IPS DF 6.9 (cell line): ENCODE measurements at regions not wholly inside any gene's neighbourhood (a gene's known extent, or its start where the extent isn't known, plus 50 kb on each side); places are given as distances from the start of the nearest gene placed in this dataset.

Experiments
- DNase-seq: peaks from one replicate; pipeline ENCODE4 v3.0.0-alpha.2; 2013; ENCODE audit warnings: low read depth, low spot score
- H3K27ac ChIP-seq: one replicate; pipeline ENCODE4 v1.5.1; 2013; ENCODE audit warnings: low read length, control low read depth
- H3K27me3 ChIP-seq: 2 replicates; pipeline ENCODE4 v1.6.1; 2013; ENCODE audit warnings: mild to moderate bottlenecking, low read length; ENCODE audit not compliant: control insufficient read depth, insufficient read depth
- H3K36me3 ChIP-seq: 2 replicates; pipeline ENCODE4 v1.6.1; 2013; ENCODE audit warnings: low read length; ENCODE audit not compliant: control insufficient read depth, insufficient read depth
- H3K4me1 ChIP-seq: 2 replicates; pipeline ENCODE4 v1.6.1; 2013; ENCODE audit warnings: low read length; ENCODE audit not compliant: control insufficient read depth, insufficient read depth
- H3K4me3 ChIP-seq: 2 replicates; pipeline ENCODE4 v1.5.1; 2013; ENCODE audit warnings: mild to moderate bottlenecking, low read length
- H3K9me3 ChIP-seq: 2 replicates; pipeline ENCODE4 v1.6.1; 2013; ENCODE audit warnings: low read length, inconsistent platforms; ENCODE audit not compliant: control insufficient read depth, insufficient read depth
- WGBS: extraction: QIAGEN DNeasy Blood & Tissue Kit; methylation state at CpG from one replicate; pipeline ENCODE4 v1.1.7; 2013; ENCODE audit warnings: mixed read lengths, missing lambda C conversion rate; ENCODE audit not compliant: insufficient read length, insufficient coverage; 5-methylcytosine and 5-hydroxymethylcytosine counted together

DNA sequence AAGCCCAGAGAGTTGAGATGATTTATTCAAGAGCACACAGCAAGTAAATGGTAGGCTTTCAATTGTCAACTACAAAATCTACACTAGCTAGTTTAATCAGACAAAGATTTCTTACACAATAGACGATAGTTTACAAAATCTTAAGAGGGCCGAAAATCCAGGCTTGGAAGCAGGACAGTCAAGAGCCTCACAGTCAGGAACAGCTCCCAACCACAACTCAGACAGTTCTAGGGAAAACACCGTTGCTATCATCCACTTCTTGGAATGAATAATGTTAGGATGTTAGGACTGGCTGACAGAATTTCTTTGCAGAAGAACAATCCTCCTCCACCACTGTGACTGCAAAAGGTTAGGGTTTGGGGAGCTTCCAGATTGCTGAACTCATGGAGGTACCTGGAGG is 290.8 kb upstream of the ZPLD1 start:
- H3K27me3 ChIP-seq = no peaks in the 10 kb centered on the region
- WGBS = no CpG with 5 or more reads among the region's 3 CpGs
- no peaks in the 10 kb centered on the region for H3K4me1 ChIP-seq
- DNase-seq = no peak
- H3K27ac ChIP-seq = no peak overlapping the region
- H3K9me3 ChIP-seq = no peaks in the 10 kb centered on the region
- no peaks in the 10 kb centered on the region for H3K36me3 ChIP-seq
- H3K4me3 ChIP-seq = no peak overlapping the region

DNA sequence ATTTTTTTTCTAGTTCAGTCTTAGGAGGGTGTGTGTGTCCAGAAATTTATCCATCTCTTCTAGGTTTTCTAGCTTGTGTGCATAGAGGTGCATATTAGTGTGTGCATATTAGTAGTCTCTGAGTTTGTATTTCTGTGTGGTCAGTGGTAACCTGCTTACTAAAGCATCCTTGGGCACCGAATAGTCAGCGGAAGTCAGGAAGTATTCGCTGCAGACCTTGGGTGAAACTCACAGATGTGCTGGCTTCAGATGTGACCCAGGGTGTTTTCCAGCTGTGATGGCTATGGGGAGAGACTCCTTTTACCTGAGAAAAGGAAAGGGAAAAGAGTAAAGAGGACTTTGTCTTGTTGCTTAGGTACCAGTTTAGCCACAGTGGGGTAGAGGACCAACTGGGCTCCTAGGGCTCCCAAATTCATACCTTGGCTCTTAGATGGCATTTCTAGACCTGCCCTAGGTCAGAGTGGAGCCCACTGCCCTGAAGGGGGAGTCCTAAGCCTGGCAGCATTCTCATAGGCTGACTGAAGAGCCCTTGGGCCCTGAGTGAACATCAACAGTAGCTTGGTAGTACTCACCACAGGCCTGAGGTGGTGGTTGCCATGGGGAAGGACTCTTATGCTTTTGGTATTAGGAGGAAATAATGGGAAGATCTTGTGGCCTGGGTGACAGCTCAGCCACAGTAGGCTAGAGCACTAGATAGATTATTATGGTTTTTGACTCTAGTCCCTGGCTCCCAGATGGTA is 286.0 kb upstream of the ZPLD1 start:
- no peak overlapping the region for H3K4me3 ChIP-seq
- no CpG with 5 or more reads among the region's 3 CpGs for whole genome bisulfite sequencing
- H3K9me3 ChIP-seq = no peaks in the 10 kb centered on the region
- DNase-seq = no peak
- H3K27me3 ChIP-seq = no peaks in the 10 kb centered on the region
- H3K27ac ChIP-seq = no peak overlapping the region
- no peaks in the 10 kb centered on the region for H3K36me3 ChIP-seq
- no peaks in the 10 kb centered on the region for H3K4me1 ChIP-seq

DNA sequence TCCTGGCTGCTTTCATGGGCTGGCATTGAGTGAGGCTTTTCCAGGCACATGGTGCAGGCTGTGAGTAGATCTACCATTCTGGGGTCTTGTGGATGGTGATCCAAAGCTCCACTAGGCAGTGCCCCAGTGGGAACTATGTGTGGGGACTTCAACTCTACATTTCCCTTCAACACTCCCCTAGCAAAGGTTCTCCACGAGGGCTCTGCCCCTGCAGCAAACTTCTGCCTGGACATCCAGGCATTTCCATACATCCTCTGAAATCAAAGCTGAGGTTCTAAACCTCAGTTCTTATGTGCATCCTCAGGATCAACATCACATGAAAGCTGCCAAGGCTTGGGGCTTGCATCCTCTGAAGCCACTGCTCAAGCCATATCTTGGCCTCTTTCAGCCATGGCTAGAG is 282.9 kb upstream of the ZPLD1 start:
- Histone ChIP-seq H3K27ac (no peak overlapping the region), H3K9me3 (no peaks in the 10 kb centered on the region), H3K4me3 (no peak overlapping the region), H3K36me3 (no peaks in the 10 kb centered on the region), H3K27me3 (no peaks in the 10 kb centered on the region), H3K4me1 (no peaks in the 10 kb centered on the region)
- DNase-seq = no peak
- WGBS = no CpG with 5 or more reads among the region's 1 CpG

DNA sequence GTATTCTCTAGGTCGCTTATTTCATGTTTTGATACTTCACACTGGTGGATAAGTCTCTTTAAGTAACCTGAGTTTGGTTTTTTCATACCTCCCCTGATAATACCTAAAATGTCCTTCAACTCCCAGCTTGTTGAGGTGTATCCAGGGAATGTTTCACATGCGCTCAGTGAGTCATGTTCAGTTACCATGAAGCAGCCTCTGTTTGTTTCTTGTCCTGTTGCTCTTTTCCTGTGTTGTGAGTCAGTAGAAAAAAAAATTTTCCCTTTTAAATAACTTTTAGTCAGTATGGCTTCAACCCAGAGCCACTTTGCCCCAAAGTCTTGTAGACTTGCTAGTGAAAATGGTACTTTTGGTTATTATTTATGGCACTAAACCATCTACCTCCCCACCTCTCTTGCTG is 278.4 kb upstream of the ZPLD1 start:
- Histone ChIP-seq H3K4me1 (no peaks in the 10 kb centered on the region), H3K27me3 (no peaks in the 10 kb centered on the region), H3K4me3 (no peak overlapping the region), H3K27ac (no peak overlapping the region), H3K9me3 (no peaks in the 10 kb centered on the region), H3K36me3 (no peaks in the 10 kb centered on the region)
- WGBS = no CpG with 5 or more reads among the region's 2 CpGs
- DNase-seq = no peak

DNA sequence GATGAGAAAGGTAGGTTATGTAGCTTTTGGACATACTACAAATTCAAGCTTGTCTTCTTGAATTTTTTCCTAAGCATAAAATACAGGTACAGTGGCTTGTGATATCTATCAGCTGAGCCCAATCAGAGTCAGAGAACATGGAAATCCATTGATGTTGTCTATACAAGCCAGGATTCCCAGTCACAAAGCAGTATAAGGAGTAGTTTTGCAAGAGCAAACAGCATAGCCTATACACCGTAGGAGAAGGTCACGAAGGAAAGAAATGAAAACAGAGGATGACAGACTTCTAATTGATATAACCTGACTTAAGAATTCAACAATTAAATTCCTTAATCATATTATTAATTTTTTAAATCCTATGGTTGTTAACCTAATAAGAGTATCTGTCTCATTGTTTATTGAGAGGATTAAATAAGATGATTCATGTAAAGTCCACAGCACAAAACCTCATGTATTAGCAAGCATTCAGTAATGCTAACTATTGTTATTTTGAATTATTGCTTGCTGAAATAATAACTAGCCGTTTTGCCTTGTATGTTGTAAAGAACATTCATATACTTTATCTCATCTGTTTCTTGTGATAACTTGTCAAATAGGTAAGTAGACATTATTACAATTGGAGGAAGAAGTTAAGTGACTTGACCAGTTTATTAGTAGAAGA is 276.6 kb upstream of the ZPLD1 start:
- no CpG with 5 or more reads among the region's 3 CpGs for WGBS
- H3K27ac ChIP-seq = no peak overlapping the region
- no peak for DNase-seq
- H3K9me3 ChIP-seq = no peaks in the 10 kb centered on the region
- H3K36me3 ChIP-seq = no peaks in the 10 kb centered on the region
- no peaks in the 10 kb centered on the region for H3K27me3 ChIP-seq
- no peak overlapping the region for H3K4me3 ChIP-seq
- no peaks in the 10 kb centered on the region for H3K4me1 ChIP-seq

DNA sequence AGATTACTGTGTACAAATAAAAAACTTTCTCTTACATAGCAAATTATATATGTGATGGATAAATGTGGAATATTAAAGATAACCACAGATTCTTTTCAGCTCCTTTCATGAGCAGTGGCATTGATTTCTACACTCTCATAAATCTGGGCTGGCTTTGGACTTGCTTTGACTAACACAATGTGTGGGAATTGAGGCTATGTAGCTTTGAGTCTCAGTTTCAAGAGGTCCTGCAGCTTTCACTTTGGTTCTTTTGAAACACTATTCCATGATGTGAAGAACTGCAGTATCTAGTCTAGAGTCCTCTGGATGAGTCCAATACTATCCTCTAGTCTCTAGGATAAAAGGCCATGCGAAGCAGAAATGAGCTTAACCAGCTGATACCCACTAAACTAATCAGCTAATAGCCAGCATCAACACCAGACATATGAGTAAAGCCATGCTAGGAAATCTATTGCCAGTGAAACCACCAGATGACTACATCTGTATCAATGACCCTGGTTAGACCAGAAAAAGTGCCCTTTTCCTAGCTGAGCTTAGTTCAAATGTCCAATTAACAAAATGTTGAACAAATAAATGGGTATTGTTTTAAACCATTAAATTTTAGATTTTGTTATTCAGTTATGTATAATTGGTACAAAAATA is 274.9 kb upstream of the ZPLD1 start:
- H3K9me3 ChIP-seq = no peaks in the 10 kb centered on the region
- H3K27ac ChIP-seq = no peak overlapping the region
- no peaks in the 10 kb centered on the region for H3K36me3 ChIP-seq
- no peaks in the 10 kb centered on the region for H3K4me1 ChIP-seq
- no peak for DNase-seq
- no peak overlapping the region for H3K4me3 ChIP-seq
- no CpG with 5 or more reads among the region's 1 CpG for WGBS
- H3K27me3 ChIP-seq = no peaks in the 10 kb centered on the region

DNA sequence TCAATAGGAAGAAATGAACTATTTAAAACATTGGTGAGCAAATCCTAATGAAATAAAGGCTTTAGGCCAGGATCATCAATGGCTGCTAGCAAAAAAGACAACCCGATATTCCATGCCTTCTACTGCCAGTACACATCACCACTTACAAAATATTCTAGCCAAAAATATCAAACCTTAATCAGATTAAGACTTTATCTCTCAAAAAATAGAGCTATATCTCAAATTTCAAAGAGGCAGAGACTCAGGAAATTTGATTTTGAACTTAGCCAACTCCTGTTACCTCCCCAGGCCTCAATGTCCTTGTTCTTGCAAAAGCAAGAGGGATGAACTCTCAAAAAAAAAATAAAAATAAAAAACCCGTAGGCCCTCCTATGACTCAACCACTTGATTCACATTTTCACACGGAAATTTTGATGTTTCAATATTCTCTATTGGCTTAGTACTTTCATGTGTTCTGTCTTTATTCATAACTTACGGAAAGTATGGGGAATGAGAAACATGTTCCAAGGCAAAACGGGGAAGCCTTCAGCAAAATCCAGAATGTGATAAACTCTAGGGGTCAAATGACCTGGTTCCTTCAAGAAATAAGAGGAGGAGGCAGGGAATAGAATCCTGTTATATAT is 273.3 kb upstream of the ZPLD1 start:
- Histone ChIP-seq H3K9me3 (no peaks in the 10 kb centered on the region), H3K4me3 (no peak overlapping the region), H3K27ac (no peak overlapping the region), H3K27me3 (no peaks in the 10 kb centered on the region), H3K4me1 (no peaks in the 10 kb centered on the region), H3K36me3 (no peaks in the 10 kb centered on the region)
- DNase-seq = no peak
- no CpG with 5 or more reads among the region's 5 CpGs for WGBS

DNA sequence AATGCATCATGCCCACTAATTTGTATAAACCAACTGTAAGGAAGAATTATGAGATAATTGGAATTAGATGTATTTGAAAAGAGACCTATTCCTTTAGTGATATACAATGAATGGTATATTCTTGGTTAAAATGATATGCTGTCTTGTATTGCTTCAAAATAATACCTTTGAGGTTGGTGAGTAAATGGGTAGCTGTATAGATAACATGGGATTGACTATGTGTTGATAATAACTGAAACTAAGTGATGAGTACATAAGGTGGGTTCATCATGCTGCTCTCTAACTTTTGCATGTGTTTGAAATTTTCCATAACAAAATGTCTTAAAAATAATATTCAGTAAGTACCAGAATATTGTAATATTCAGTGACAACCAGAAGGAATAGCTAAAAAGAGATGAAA is 272.6 kb upstream of the ZPLD1 start:
- Histone ChIP-seq H3K36me3 (no peaks in the 10 kb centered on the region), H3K4me3 (no peak overlapping the region), H3K4me1 (no peaks in the 10 kb centered on the region), H3K9me3 (no peaks in the 10 kb centered on the region), H3K27me3 (no peaks in the 10 kb centered on the region), H3K27ac (no peak overlapping the region)
- DNase-seq = no peak

DNA sequence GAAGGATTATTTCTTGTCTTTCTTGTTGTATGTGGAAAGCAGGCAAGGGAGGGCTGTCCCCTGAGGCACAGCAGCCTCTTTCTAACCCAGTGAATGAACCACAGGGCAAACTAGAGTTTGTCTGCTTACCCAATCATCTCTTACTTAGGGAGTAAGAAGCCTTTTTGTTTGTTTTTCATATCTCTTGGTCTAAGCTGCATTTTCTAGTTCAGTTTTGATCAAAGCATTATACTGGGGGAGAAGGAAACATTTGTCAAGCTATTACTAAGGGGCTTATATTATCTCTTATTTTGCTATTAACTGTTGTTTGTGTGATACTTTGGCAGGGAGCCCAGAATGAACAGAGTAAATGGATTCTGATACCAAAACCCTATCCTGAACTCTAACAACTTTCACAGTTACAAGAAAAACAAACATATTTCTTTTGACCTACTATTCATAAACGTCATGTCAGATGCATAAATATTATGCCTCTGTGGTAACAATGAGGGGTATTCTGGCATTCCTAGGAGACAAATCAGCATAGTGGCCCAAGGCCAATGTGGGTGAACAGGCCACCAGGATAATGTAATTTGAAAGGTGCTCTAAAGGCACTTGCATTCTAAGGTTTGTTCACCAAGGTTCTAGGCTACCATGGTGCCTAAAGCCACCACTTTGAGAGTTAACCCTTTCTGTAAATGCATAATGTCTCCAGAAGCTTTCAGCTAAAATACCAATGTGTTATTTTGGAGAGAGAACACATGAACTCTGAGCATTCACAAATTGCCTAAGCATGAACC is 271.6 kb upstream of the ZPLD1 start:
- no peak overlapping the region for H3K27ac ChIP-seq
- no peaks in the 10 kb centered on the region for H3K9me3 ChIP-seq
- H3K4me1 ChIP-seq = no peaks in the 10 kb centered on the region
- WGBS = no CpG with 5 or more reads among the region's 1 CpG
- no peaks in the 10 kb centered on the region for H3K36me3 ChIP-seq
- H3K4me3 ChIP-seq = no peak overlapping the region
- no peak for DNase-seq
- H3K27me3 ChIP-seq = no peaks in the 10 kb centered on the region

DNA sequence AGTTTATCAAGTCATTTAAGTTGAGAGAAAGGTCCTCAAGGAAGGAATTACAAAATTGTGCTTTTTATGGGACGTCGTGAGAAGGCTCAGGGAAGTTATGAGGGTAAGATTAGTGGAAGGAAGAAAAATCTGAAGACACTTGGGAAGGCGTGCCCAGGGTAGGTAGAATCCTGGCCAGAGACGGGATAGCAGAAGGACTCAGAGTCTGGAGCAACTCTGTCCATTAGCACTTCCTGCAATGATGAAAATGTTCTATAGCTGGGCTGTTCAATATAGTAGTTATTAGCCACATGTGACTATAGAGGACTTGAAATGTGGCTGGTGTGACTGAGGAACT is 271.0 kb upstream of the ZPLD1 start:
- H3K36me3 ChIP-seq = no peaks in the 10 kb centered on the region
- H3K4me3 ChIP-seq = no peak overlapping the region
- no peaks in the 10 kb centered on the region for H3K9me3 ChIP-seq
- no peak for DNase-seq
- WGBS = 100% methylated on average over 2 of the region's 4 CpGs
- no peak overlapping the region for H3K27ac ChIP-seq
- H3K27me3 ChIP-seq = no peaks in the 10 kb centered on the region
- H3K4me1 ChIP-seq = no peaks in the 10 kb centered on the region
